ENCODE measurements at regions not wholly inside any gene's neighbourhood (a gene's known extent, or its start where the extent isn't known, plus 50 kb on each side); places are given as distances from the start of the nearest gene placed in this dataset.

DNA sequence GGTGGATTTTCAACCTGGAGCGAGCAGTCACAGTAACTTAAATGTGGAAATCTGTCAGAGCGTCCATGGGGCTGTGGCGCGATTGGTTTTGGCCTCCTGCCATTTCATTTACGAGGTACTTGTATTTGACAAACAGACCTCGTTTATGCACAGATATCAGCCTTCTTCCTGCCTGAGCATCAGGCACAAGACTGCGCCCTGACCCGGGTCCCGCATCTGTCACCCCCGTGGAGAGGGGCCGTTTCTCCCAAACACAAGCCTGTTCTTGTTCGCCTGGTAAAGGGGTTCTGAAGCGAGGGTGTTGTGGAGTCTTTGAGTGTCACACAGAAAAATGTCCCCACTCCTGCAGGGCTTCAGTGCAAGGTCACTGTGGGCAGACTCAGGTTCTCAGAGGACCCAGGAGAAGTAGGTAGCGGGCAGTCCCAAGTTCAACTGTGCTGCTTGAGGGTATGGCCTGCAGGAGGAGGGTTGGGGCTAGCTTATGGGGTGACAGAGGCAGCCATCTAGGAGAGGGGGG lies 202.3 kb downstream of the URI1 start:
- no TSS peak for BruUV-seq (replicated peaks)
- Mint-ChIP-seq H3K9me3 (ENCODE audit: low read depth, unreplicated experiment) (peaks cover 2% of the 10 kb centered on the region), H3K4me1 (ENCODE audit: low read depth, unreplicated experiment) (peaks cover 9% of the 10 kb centered on the region), H3K27ac (ENCODE audit: unreplicated experiment) (no peak overlapping the region), H3K27me3 (ENCODE audit: unreplicated experiment) (peaks cover 10% of the 10 kb centered on the region), H3K36me3 (ENCODE audit: insufficient read depth, unreplicated experiment) (no peaks in the 10 kb centered on the region), H3K4me3 (ENCODE audit: low read depth, unreplicated experiment) (no peak overlapping the region)
- CTCF ChIA-PET, result no interaction called here
- intact Hi-C loops (cut with micrococcal nuclease; ENCODE audit: unreplicated experiment), result no loop called here
- TF ChIP-seq, protein P1, sequence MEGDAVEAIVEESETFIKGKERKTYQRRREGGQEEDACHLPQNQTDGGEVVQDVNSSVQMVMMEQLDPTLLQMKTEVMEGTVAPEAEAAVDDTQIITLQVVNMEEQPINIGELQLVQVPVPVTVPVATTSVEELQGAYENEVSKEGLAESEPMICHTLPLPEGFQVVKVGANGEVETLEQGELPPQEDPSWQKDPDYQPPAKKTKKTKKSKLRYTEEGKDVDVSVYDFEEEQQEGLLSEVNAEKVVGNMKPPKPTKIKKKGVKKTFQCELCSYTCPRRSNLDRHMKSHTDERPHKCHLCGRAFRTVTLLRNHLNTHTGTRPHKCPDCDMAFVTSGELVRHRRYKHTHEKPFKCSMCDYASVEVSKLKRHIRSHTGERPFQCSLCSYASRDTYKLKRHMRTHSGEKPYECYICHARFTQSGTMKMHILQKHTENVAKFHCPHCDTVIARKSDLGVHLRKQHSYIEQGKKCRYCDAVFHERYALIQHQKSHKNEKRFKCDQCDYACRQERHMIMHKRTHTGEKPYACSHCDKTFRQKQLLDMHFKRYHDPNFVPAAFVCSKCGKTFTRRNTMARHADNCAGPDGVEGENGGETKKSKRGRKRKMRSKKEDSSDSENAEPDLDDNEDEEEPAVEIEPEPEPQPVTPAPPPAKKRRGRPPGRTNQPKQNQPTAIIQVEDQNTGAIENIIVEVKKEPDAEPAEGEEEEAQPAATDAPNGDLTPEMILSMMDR (IDR thresholded peaks at IDR 0.05; ENCODE audit: unreplicated experiment), result no peak
- no peak for DNase-seq

DNA sequence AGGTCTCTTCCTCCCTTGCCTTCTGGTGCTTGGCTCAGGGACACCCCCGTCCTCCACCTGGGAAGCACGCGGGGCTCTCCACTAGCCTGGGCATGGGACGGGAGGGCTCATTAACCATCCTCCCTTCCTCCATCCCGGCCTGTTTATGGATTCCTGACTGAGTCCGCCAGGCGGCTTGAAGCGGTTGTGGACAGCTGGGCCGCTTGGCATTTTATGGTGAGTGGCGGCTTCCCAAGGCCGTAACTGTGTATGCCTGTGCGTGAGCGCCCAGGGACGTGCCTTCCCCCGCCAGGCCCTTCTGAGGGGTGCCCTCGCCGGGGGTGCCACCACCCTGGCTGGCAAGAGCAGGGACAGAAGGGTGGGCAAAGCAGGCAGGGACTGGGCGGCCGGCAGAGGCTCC lies 202.8 kb downstream of the URI1 start:
- no TSS peak for BruUV-seq (replicated peaks)
- H3K36me3 Mint-ChIP-seq (ENCODE audit: insufficient read depth, unreplicated experiment), result no peaks in the 10 kb centered on the region
- H3K4me3 Mint-ChIP-seq (ENCODE audit: low read depth, unreplicated experiment), result no peak overlapping the region
- intact Hi-C loops (cut with micrococcal nuclease; ENCODE audit: unreplicated experiment), result no loop called here
- TF ChIP-seq, protein P1 (IDR thresholded peaks at IDR 0.05; ENCODE audit: unreplicated experiment), result no peak
- peaks cover 2% of the 10 kb centered on the region for H3K9me3 Mint-ChIP-seq (ENCODE audit: low read depth, unreplicated experiment)
- peaks cover 9% of the 10 kb centered on the region for H3K4me1 Mint-ChIP-seq (ENCODE audit: low read depth, unreplicated experiment)
- H3K27ac Mint-ChIP-seq (ENCODE audit: unreplicated experiment), result no peak overlapping the region
- no peak for DNase-seq
- H3K27me3 Mint-ChIP-seq (ENCODE audit: unreplicated experiment), result peaks cover 15% of the 10 kb centered on the region
- CTCF ChIA-PET, result no interaction called here

DNA sequence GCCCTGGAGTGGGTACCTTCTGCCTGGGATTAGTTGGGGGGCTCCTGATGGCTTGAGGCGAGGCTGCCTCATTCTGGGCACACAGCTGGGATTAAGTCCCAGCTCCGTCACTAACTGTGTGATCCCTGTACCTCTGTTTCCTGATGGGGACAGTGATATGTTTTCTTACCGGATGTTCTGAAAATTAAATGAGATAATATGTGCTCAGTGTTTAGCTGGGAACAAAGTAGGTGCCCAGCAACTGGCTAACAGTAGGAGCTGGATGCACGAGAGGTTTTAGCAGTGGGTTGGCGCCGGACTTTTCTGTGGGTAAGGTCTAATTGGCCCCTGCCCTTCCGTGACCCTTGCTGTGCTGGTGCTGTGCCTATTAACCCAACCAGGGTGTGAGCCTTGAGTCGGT lies 203.4 kb downstream of the URI1 start:
- Mint-ChIP-seq H3K27me3 (ENCODE audit: unreplicated experiment) (peaks cover 18% of the 10 kb centered on the region), H3K4me3 (ENCODE audit: low read depth, unreplicated experiment) (no peak overlapping the region), H3K27ac (ENCODE audit: unreplicated experiment) (no peak overlapping the region), H3K36me3 (ENCODE audit: insufficient read depth, unreplicated experiment) (no peaks in the 10 kb centered on the region), H3K9me3 (ENCODE audit: low read depth, unreplicated experiment) (peaks cover 2% of the 10 kb centered on the region), H3K4me1 (ENCODE audit: low read depth, unreplicated experiment) (peaks cover 9% of the 10 kb centered on the region)
- DNase-seq, result no peak
- CTCF ChIA-PET, result no interaction called here
- intact Hi-C loops (cut with micrococcal nuclease; ENCODE audit: unreplicated experiment), result no loop called here
- BruUV-seq (replicated peaks), result no TSS peak
- TF ChIP-seq, protein P1 (IDR thresholded peaks at IDR 0.05; ENCODE audit: unreplicated experiment), result no peak

DNA sequence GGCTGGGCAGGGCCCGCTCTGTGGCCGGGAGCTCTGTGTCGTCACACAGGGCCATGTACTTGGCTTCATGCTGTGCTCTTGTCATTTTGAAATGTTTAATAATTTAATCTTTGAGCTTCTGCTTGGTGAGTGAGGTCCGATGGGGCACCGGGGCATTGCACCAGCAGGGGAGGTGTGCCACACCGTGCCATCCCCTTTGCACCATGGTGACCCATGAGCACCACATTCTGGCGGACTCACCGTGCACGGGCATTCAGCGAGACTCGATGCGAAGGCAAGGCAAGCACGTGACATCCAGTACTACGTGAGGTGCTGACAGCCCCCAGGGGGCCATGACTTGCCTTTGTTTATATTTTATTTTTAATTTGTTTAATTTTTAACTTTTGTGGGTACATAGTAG lies 204.3 kb downstream of the URI1 start:
- no TSS peak for BruUV-seq (replicated peaks)
- intact Hi-C loops (cut with micrococcal nuclease; ENCODE audit: unreplicated experiment), result no loop called here
- H3K27me3 Mint-ChIP-seq (ENCODE audit: unreplicated experiment), result peaks cover 18% of the 10 kb centered on the region

More for the DNA sequence above, 204.3 kb downstream of the URI1 start:
- Mint-ChIP-seq H3K9me3 (ENCODE audit: low read depth, unreplicated experiment) (peaks cover 2% of the 10 kb centered on the region), H3K27ac (ENCODE audit: unreplicated experiment) (no peak overlapping the region), H3K36me3 (ENCODE audit: insufficient read depth, unreplicated experiment) (no peaks in the 10 kb centered on the region), H3K4me3 (ENCODE audit: low read depth, unreplicated experiment) (no peak overlapping the region), H3K4me1 (ENCODE audit: low read depth, unreplicated experiment) (peaks cover 9% of the 10 kb centered on the region)
- TF ChIP-seq, protein P1 (IDR thresholded peaks at IDR 0.05; ENCODE audit: unreplicated experiment), result no peak
- CTCF ChIA-PET, result no interaction called here
- no peak for DNase-seq

Measured in Calu3 (cell line).